Gastrocnemius medialis (tissue), 4 donors: ENCODE measurements at regions not wholly inside any gene's neighbourhood (a gene's known extent, or its start where the extent isn't known, plus 50 kb on each side); places are given as distances from the start of the nearest gene placed in this dataset.

Source experiments
- POLR2A ChIP-seq, 2 donors: fragments of 450-650 bp; IDR thresholded peaks; one replicate each; pipeline ENCODE4 v1.6.1; 2017; ENCODE audit warnings: antibody characterized with exemption in 2 of 2, mild to moderate bottlenecking in 2 of 2, moderate library complexity in 2 of 2
- TF ChIP-seq, protein P1 (sequence below), 5 experiments: fragments of 450-650 bp in 3 of 5; fragments of 200-600 bp in 2 of 5; sonication (generic) in 2 of 5; IDR thresholded peaks in 4 of 5; conservative IDR thresholded peaks in 1 of 5; 1 replicate in 4 of 5; 2 replicates in 1 of 5; pipeline ENCODE4 v1.5.1; 2016 to 2019; ENCODE audit warnings: antibody characterized with exemption in 5 of 5, mild to moderate bottlenecking in 3 of 5, moderate library complexity in 3 of 5

DNA sequence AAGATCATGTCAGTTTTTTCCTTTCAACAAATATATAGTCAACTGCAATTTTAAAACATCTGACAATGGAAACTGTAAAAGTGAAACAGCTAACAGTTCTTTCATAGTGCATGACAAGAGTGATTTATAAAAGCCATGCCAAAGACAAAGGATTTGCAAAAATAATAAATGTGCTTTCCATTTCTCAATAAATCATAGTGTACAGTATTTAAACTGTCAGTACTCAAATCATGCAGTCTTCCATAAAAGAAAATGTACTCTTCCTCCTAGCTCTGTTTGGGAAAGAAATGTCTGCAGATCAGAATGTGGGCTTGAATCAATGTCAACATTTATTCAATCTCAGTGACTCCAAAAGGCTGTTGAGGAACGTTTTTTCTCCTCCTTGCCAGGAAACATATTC, 131.7 kb upstream of the PDE1A start:
- no peak for TF ChIP-seq POLR2A (IDR thresholded peaks at IDR 0.05)
- TF ChIP-seq, protein P1, sequence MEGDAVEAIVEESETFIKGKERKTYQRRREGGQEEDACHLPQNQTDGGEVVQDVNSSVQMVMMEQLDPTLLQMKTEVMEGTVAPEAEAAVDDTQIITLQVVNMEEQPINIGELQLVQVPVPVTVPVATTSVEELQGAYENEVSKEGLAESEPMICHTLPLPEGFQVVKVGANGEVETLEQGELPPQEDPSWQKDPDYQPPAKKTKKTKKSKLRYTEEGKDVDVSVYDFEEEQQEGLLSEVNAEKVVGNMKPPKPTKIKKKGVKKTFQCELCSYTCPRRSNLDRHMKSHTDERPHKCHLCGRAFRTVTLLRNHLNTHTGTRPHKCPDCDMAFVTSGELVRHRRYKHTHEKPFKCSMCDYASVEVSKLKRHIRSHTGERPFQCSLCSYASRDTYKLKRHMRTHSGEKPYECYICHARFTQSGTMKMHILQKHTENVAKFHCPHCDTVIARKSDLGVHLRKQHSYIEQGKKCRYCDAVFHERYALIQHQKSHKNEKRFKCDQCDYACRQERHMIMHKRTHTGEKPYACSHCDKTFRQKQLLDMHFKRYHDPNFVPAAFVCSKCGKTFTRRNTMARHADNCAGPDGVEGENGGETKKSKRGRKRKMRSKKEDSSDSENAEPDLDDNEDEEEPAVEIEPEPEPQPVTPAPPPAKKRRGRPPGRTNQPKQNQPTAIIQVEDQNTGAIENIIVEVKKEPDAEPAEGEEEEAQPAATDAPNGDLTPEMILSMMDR (IDR thresholded peaks at IDR 0.05 in 4 of 5, conservative IDR thresholded peaks at IDR 0.05 in 1 of 5), result no peak
